SU-DHL-6 (cell line): ENCODE measurements at regions not wholly inside any gene's neighbourhood (a gene's known extent, or its start where the extent isn't known, plus 50 kb on each side); places are given as distances from the start of the nearest gene placed in this dataset.

Experiments
- EZH2phosphoT487 ChIP-seq: fragments of 200-600 bp; sonication (generic), shearing (Covaris generic); conservative IDR thresholded peaks from 2 replicates; pipeline ENCODE4 v1.6.1; 2018; ENCODE audit warnings: mild to moderate bottlenecking, antibody characterized with exemption, low read length, moderate library complexity, mixed read lengths
- TF ChIP-seq, protein P1 (sequence below): fragments of 200-600 bp; sonication (generic); IDR thresholded peaks from one replicate; pipeline ENCODE4 v1.5.1; 2017; ENCODE audit warnings: antibody characterized with exemption, mild to moderate bottlenecking, low read length, moderate library complexity; ENCODE audit not compliant: insufficient read depth, poor library complexity, severe bottlenecking

DNA sequence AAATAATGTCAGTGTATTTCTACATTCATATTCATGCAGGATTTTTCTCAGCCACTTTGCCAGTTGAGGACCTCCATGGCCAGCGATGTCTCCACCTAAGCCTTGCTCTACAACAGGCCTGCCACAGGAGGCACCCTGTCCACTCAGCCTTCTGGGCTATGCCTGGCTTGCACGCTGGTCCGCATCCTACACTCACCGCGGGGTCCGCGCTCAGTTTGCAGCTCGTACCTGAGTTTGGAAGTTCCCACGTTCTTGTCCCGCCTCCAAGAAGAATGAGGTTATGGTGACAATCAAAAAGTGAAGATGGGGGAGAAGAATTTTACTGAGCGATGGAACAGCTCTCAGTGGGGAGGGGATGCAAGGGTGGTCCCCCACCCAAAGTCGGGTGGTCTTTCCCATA is 93.6 kb upstream of the GRIK1 start:
- TF ChIP-seq, protein P1, sequence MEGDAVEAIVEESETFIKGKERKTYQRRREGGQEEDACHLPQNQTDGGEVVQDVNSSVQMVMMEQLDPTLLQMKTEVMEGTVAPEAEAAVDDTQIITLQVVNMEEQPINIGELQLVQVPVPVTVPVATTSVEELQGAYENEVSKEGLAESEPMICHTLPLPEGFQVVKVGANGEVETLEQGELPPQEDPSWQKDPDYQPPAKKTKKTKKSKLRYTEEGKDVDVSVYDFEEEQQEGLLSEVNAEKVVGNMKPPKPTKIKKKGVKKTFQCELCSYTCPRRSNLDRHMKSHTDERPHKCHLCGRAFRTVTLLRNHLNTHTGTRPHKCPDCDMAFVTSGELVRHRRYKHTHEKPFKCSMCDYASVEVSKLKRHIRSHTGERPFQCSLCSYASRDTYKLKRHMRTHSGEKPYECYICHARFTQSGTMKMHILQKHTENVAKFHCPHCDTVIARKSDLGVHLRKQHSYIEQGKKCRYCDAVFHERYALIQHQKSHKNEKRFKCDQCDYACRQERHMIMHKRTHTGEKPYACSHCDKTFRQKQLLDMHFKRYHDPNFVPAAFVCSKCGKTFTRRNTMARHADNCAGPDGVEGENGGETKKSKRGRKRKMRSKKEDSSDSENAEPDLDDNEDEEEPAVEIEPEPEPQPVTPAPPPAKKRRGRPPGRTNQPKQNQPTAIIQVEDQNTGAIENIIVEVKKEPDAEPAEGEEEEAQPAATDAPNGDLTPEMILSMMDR: no peak
- no peak for TF ChIP-seq EZH2phosphoT487
